ENCODE measurements at regions not wholly inside any gene's neighbourhood (a gene's known extent, or its start where the extent isn't known, plus 50 kb on each side); places are given as distances from the start of the nearest gene placed in this dataset.

DNA sequence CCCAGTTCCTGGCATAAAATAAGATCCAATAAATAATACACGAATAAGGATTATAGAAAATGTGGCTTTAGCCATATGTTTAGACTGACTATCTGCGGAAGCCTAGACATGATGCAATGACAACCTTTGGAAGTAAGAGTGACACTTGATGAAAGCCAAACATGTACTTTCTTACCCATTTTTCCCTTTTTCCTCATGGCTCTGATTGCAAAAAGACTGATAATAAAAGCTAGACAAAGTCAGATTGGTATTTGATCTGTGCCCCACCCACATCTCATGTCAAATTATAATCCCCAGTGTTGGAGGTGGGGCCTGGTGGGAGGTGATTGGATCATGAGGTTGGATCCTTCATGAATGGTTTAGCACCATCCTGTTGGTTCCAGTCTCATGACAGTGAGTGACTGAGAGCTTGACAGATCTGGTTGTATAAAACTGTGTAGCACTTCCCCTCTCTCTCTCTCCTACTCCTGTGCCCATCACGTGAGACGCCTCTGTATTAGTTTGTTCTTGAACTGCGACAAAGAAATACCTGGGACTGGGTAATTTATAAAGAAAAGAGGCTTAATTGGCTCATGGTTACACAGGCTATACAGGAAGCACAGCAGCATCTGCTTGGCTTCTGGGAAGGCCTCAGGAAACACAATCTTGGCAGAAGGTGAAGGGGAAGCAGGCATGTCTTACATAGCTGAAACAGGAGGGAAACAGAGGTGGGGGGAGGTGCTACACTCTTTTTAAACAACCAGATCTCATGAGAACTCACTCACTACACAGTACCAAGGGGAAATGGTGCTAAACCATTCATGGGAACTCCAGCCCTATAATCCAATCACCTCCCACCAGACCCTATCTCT is 243.4 kb upstream of the PIK3R1 start:
- no peak for TF ChIP-seq CTCF (IDR thresholded peaks at IDR 0.05)
- TF ChIP-seq POLR2A (IDR thresholded peaks at IDR 0.05): no peak
- no peak for TF ChIP-seq POLR2AphosphoS5 (IDR thresholded peaks at IDR 0.05; ENCODE audit: insufficient read depth in 1 of 2, low read depth in 1 of 2)

Measured in vagina (tissue), 2 donors.